GM21367 (cell line): ENCODE measurements at regions not wholly inside any gene's neighbourhood (a gene's known extent, or its start where the extent isn't known, plus 50 kb on each side); places are given as distances from the start of the nearest gene placed in this dataset.
"Not testable (repeated sequence)": the region's sequence is repeated elsewhere in the genome, so short reads cannot be mapped to it uniquely, and the experiment has no call there.

Source experiments
- ATAC-seq: cut with Tn5 transposase; IDR thresholded peaks from one replicate; pipeline ENCODE4 v1.9.1; 2021; ENCODE audit not compliant: unreplicated experiment

DNA sequence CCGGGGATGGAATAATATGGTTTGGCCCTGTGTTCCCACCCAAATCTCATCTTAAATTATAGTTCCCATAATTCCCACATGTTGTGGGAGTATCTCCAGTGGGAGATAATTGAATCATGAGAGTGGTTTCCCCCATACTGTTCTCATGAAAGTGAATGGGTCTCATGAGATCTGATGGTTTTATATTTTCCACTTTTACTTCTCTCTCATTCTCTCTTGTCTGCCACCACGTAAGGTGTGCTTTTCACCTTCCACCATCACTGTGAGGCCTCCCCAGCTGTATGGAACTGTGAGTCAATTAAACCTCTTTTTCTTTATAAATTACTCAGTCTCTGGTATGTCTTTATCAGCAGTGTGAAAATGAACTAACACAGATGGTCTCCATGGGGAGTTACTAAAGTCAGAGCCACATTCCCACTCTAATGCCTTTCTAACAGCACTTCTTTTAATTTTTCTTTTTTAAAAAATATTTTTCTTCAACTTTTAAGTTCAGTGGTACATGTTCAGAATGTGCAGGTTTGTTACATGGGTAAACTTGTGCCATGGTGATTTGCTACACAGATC, 306.6 kb downstream of the DTHD1 start:
- ATAC-seq = no peak

GRCh38 chr4:36590343-36590742, 308.9 kb downstream of the DTHD1 start:
- no peak for ATAC-seq

DNA sequence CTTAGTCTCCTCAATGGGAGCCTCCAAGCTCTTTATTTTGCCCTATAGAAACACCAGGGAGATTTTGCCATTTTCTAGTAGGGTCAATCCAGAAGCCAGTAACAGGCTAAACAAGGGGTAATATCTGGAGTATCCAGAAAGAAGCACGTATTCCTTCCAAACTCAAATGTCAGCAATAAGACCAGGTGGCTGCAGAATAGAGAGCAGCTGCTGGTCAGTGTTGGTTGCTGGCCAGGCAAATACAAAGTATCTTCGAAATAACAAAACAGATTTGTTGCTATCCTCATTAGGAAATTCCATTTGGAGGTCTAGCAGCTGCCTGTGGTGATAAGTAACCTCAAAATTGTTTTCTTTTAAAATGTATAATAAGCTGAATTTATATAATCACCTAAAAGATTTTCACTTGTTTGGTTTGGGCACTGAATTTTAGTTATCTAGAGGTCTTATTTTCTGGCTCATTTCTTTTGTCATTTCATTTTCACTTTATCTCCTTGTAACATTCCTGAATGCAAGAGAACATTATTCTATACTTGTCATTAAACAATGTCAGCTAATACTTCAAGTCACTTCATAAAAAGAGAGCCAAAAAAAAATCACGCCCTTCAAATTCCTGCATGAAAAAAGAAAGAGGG, 320.6 kb downstream of the DTHD1 start:
- no peak for ATAC-seq

DNA sequence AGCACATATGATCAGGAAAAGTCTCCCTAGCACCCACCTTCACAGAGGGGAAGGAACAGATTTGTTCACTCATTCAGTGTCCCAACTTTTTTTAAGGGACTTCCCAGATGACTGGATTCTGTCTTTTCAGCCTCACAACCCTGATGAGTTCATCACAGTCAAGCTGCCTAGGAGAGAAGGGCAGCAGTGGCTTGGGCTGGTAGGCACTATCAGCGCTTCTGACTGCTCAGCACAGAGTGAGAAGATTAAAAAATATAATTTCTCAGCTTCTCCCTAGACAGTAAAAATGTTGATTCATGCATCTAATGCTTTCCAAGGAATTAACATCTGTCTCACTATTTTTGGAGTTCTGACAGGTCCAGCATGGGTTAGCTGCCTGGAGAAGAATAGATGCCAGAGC, 328.2 kb downstream of the DTHD1 start:
- ATAC-seq = no peak

- ATAC-seq = no peak
Observed at GRCh38 chr4:36610628-36611027, 329.2 kb downstream of the DTHD1 start.

- not testable (repeated sequence) for ATAC-seq
Observed at GRCh38 chr4:36613142-36613541, 331.7 kb downstream of the DTHD1 start.

DNA sequence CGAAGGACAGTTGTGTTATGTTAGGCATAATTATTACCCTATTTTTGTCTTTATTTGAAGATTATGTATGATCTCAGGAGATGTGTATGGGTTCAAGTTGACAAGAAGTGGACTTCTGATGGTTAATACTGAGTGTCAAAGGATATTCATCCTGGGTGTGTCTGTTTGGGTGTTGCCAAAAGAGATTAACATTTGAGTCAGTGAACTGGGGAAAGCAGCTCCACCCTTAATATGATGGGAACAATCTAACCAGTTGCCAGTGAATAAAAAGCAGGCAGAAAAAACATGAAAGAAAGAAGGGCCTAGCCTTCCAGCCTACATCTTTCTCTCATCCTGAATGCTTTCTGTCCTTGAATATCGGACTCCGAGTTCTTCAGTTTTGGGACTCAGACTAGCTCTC, 332.6 kb downstream of the DTHD1 start:
- ATAC-seq = no peak

DNA sequence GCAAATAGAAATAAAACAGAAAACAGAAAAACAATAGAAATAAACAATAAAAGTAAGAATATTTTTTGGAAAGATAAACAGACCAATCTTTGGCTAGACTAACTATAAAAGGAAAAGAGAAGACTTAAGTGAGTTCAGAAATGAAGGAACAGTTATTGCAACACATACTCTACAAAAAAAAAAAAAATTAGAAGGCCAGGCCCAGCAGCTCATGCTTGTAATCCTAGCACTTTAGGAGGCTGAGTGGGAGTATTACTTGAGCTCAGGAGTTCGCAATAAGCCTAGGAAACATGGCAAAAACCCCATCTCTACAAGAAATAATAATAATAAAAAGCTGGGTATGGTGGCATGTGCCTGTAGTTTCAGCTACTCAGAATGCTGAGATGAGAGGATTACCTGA, 336.7 kb downstream of the DTHD1 start:
- no peak for ATAC-seq

DNA sequence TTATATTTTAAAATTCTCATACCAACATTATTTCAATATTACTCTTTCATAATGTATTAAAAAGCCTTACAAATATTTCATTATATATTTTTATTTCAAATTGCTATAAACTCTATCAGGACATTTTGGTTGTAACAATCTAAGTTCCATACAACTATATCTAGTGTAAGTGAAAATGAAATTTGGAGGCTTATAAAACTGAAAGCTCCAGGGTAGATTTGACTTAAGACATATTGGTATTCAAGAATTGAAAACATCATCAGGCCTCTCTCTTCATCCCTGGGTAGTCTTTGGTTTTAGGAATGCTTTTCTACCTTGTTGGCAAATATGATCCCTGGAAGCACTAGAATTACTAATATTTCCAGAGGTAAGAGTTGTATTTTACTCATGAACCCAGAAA, 342.6 kb downstream of the DTHD1 start:
- no peak for ATAC-seq

- no peak for ATAC-seq
Observed at GRCh38 chr4:36638273-36638811, 356.9 kb downstream of the DTHD1 start.

DNA sequence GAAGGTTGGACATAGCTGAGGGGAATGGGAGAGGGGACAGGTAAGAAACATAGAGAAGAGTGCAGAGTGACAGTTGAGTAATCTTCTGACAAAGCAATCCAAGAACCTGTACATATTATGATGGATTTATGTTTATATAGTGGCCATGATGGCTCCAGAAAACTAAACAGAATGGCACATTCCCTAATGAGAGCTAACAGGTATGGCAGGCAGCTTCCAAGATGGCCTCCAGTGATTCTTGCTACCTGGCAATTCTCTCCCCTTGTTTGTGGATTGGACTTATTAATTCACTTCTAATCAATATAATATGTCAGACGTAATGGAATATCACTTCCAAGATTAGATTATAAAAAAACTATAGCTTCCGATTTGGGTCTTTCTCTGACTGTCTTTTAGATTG, 359.5 kb downstream of the DTHD1 start:
- no peak for ATAC-seq

- peak; percentile 97 for ATAC-seq
Observed at GRCh38 chr4:36651253-36651652, 369.8 kb downstream of the DTHD1 start.

- ATAC-seq = no peak
Observed at GRCh38 chr4:36652857-36653256, 371.4 kb downstream of the DTHD1 start.

- no peak for ATAC-seq
Observed at GRCh38 chr4:36665985-36666527, 384.6 kb downstream of the DTHD1 start.

DNA sequence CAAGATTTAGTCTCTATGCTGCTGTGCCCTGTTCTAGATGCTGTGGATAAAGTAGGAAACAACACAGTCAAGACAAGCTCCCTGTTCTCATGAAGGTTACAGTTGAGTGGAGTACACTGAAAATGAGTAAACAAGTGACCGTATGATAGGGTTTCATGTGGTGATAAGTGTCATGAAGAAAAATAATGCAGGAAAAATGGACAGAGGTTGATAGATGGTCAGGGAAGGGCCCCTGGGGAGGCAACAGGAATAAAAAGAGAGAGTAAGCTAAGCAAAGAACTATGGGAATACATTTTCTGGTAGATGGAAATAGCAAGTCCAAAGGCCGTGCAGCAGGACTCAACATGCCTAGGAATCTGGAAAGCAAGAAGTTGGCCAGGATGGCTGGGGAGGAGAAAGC, 394.0 kb downstream of the DTHD1 start:
- ATAC-seq = no peak

DNA sequence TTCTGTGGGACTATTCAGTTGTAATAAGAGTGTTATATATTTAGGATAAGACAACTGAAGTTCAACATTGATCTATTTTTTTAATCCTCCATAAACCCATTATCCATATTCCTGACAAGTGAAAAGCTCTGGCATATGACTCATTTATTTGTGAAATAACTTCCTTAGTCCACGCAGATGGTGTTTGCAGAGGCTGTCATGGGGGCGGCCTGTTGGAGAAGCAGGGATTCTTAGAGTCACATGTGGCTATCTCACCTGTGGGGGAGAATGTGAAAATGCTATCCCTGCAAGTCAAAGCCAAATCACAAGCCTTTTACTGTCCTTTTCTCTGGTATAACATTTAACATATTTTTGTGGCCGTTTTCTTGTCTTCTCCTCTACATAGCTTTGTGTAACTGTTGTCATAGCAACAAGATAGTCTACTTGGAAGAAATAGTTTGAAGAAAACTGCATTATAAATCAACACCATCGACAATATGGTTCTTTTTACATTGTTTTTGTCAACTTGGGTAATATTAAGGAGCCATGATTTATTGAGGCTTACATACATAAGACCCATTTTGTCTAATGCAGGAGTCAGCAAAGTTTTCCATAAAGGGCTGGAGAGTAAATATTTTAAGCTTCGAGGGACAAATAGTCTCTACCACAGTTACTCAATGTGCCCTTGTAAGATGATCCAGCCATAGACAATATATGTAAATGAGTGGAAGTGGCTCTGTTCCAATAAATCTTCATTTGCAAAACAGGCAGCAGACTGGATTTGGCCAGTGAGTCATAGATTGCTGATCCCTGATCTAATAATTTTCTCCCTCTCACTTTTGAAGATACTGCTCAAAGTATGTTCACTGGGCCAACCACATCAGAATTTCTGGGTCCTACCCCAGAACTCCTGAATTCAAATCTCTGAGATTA, 395.0 kb downstream of the DTHD1 start:
- ATAC-seq = no peak

GRCh38 chr4:36677112-36677511, 395.7 kb downstream of the DTHD1 start:
- ATAC-seq = no peak

DNA sequence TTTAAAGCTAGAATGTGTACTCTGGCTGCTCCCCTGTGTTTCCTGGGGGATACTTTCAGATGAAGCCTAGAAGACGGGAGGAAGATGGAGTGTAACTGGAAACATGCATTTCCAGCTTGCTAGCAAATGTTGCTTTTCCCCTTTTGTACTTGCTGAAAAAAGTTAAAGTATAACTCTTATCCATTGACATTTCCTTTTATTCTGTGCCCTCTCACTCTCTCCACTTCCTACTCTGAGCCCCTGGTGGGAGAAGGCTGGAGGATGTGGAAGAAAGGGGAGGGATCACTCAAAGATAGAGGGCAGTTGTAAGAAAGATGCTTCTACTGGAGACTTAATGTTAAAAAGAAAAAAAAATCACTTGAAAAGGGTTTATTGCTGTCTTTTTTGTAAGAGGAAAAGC, 396.5 kb downstream of the DTHD1 start:
- ATAC-seq = no peak

- no peak for ATAC-seq
Observed at GRCh38 chr4:36687681-36688080, 406.3 kb downstream of the DTHD1 start.

- no peak for ATAC-seq
Observed at GRCh38 chr4:36692586-36692985, 411.2 kb downstream of the DTHD1 start.

DNA sequence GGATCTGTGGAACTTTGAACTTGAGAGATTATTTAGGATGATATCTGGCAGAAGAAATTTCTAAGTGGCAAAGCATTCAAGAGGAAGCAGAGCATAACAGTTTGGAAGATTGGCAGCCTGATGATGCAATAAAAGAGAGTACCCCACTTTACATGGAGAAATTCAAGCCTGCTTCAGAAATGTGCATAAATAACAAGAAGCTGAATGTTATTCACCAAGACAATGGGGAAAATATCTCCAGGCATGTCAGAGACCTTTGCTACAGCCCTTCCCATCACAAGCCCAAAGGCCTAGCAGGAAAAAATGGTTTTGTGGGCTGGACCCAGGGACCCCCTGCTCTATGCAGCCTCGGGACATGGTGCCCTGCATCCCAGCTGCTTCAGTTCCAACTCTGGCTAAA, 420.8 kb downstream of the DTHD1 start:
- ATAC-seq = no peak

DNA sequence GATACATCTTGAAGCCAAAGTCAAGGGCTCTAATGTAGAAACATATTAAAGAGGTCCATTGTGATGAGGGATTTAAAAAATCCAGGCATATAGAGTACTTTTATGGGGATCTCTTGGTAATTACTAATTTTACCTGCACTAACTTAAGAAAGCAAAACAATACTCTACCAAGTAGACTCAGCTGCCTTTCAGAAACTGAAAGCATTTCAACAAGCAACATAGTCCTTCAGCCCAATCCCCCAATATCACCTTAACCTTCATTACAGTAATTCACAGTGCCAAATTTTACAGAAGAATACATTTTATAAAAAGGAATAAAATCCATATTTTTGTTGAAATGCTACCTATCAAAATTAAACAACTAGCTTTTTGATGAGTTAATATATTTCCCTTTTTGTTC, 422.9 kb downstream of the DTHD1 start:
- ATAC-seq = no peak
